NCI-H1417 treated with DMSO at 0.1 percent for 48 hours (cell line): ENCODE measurements at regions not wholly inside any gene's neighbourhood (a gene's known extent, or its start where the extent isn't known, plus 50 kb on each side); places are given as distances from the start of the nearest gene placed in this dataset.

Source experiments
- DNase-seq: peaks from one replicate; lab custom pipeline; 2025; lab: John Stamatoyannopoulos, UW

- no peak for DNase-seq
These were observed 80.2 kb downstream of the C6orf118 start for GRCh38 chr6:165229216-165229615.

GRCh38 chr6:165227644-165228329 is 81.6 kb downstream of the C6orf118 start:
- DNase-seq = no peak

DNA sequence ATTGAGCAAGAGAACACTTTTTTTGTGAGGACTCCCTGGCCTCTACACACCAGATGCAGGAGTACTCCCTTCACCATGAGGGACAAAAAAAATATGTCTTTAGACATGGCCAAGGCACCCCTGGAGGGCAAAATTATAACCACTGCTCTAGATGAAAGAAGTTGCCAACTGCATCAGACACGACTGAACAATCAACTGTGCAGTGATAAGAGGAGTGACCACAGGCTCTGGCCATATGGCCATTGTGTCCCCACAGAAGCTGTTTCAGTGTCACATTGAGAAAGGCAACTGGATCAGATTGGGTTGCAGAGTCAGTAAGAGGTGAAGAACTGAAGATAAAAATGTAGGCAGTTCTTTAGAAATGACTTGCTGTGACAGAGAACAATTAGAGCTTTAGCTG is 85.7 kb downstream of the C6orf118 start:
- no peak for DNase-seq

DNA sequence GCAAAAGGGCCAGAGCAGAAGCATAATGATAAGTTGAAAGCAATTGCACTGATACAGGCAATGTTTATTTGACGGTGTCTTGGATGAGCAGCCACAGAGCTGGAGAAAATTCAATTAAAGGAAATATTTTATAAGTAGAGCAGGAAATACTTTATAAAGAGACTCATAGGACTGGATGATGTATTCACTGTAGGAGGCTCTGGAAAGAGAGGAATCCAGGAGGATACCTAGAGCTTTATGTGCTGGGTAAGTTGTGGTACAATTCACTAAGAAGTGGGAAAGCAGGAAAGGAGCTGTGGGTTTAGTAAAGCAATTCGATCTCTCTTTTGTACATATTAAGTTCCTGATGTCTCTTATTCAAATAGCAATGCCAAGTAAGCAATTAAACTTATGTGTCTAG is 86.3 kb downstream of the C6orf118 start:
- no peak for DNase-seq

GRCh38 chr6:165222315-165223025 is 86.9 kb downstream of the C6orf118 start:
- no peak for DNase-seq

DNA sequence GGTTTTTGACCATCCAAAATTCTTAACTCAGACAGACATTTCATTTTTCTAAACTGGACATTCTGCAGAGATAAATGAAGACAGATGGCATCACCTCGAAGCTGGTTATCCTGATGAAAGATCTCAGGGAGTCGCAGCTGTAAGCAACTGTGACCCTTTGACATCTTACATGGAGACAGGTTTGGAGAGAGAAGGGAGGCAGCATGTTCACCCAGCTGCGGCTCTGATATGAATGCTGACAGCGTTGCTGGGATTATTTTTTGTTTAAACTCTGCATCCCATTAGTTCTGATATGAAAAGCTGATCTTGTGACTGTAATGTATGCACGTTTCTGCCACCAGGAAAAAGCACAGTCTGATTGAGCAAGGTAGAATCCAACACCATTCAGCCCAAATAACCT is 89.4 kb downstream of the C6orf118 start:
- no peak for DNase-seq

- DNase-seq = no peak
These were observed 89.8 kb downstream of the C6orf118 start for GRCh38 chr6:165219629-165220028.

- DNase-seq = no peak
These were observed 90.6 kb downstream of the C6orf118 start for GRCh38 chr6:165218829-165219228.

DNA sequence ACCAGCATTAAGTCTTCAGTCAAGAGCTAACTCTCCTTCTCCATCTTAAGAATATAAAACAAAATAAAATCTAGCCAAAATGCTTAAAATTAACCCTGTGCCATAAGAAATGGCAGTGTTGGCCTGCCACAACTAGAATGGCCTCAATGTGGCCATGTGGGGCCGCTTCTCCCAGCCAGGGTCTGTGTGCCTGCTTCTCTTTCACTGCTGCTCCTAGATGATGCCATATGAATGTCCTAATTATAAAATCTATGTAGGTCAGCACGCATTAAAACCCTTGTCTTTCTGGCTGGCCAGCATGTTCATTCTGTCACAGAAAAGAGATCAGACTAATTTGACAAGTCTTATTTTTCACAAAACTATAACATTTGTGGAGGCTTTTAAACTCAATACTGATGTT is 102.6 kb downstream of the C6orf118 start:
- DNase-seq = no peak

DNA sequence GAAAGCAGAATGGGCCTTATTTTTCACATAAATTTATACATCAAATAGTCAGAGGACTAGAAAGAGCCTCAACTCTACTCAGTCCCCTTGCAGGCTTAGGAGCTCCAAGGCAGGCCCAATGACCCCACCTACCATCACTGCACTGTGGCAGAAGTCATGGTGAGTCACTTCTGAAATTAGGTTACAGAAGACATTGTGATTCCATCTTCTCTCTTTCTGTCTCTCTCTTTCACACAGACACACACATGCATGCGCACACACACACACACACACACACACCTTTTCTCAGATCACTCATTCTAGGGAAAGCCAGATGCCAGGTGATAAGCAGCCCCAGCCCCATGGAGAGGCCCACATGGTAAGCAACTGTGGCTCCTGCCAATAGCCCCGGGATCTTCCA is 103.8 kb downstream of the C6orf118 start:
- no peak for DNase-seq

GRCh38 chr6:165204807-165205545 is 104.4 kb downstream of the C6orf118 start:
- DNase-seq = no peak

- DNase-seq = no peak
These were observed 109.2 kb downstream of the C6orf118 start for GRCh38 chr6:165200178-165200577.

DNA sequence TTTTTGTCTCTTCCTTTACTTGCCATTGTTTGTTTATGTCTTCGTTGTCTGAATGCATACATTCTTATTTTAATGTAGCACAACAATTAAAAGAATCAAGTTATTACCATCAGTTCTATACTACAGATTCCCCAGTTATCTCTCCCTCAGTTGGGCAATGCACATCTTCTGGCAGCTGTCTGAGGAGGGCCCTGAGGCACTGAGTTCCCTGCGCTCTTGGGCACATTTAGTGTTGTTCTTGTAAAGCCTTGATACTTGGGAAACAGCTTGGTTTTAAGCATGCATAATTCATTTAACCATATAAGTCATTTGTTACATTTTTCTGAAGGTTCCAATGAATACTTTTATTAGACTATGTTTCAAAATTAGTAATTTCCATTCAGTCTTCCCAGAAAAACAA is 117.9 kb downstream of the C6orf118 start:
- DNase-seq = no peak

- no peak for DNase-seq
These were observed 122.8 kb downstream of the C6orf118 start for GRCh38 chr6:165186441-165187205.

- DNase-seq = no peak
These were observed 123.4 kb downstream of the C6orf118 start for GRCh38 chr6:165186041-165186440.

- DNase-seq = no peak
These were observed 125.0 kb downstream of the C6orf118 start for GRCh38 chr6:165184192-165184979.

DNA sequence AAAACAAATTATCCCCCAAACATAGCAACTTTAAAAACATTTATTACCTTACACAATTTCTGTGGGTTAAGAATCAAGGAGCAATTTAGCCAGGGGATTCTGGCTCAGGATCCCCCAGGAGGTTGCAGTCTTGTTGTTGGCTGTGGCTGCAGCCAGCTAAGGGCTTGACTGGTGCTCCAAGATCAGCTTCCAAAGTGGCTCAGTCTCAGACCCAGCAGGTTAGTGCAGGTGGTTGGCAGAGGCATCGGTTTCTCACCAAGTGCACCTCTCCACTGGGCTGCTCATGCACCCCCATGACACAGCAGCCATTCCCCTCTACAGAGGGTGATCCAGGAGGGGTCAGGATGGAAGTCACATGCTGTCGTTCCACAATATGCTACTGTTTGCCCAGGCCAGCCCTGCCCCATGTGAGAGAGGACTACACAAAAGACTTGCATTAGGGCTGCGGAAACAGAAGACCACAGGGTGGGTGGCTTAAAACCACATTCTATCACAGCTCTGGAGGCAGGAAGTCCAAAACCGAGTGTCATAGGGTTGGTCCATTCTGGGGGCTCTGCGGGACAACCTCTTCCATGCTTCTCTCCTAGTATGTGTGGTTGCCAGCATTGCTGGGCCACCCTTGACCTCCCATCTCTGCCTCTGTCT is 125.8 kb downstream of the C6orf118 start:
- DNase-seq = no peak

DNA sequence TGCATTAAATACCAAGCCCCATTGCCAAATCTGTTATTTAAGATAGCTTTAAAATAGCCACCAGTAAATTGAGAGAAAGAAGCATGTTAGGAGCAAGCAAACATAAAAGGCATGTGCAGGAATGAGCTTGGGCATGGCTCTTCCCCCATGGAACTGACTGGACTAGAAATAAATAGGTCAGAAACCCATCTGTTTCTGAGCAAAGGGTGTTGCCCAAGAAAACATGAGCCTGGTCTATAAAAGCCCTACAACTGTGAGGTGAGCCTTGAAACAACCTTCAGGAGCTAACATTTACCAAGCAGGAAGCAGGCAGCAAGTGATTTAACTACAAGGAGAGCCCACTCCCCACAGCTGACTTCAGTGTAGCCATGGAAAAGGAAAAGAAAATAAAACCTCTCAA is 126.3 kb downstream of the C6orf118 start:
- no peak for DNase-seq

DNA sequence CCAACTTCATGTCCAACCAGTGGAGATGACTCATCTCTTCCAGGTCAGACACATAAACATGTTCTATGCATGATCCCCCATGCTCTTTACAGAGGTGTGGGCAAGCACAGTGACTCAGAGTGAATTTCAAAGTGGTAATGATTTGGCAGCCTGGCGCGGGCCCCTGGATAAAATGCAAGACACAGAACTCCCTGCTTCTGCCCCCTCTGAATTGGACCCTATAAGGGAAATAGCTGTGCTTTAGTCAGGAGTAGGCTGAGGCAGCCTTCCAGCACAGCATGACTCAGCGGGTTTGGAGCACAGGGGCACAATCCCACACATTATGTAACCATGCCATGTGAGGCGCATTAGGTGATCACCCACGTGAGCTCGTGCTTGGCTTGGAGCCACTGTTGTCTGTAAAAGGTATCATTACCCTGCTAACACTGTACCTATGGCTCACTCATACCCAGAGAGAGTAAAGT is 127.4 kb downstream of the C6orf118 start:
- DNase-seq = no peak

DNA sequence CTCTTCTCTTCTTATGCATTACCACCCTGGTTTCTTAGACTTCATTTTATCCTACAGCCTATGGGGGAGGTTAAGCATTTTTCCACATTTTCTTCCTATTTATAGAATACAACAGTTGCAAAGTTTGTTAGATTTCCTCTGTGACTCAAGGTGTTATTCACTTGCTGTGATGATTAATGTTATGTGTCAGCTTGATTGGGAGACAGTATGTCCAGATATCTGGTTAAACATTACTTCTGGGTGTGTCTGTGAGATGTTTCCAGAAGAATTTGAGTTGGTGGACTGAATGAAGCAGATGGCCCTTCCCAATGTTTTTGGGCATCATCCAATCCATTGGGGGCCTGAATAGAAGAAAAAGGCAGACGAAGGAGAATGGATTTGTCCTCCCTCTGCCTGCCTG is 131.3 kb downstream of the C6orf118 start:
- no peak for DNase-seq

DNA sequence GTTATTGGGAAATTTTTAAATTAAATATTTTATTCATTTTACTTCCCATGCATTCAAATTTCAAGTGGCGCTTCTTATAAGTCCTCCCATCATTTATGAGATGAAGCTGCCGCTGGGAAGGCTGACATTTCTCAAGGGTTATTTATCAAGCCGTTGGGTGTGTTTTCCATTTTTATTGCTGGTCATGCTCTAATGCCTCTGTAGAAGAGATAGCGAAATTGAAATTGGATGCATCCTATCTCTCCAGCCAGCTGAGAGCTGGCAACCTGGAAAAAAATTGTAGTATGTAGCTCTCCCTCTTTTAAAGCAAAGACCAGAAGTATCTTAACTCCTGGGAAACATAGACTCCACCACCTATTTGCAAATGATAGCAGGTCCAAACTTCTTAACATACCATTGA is 135.9 kb downstream of the C6orf118 start:
- DNase-seq = no peak
